GM21737 (cell line): ENCODE measurements at regions not wholly inside any gene's neighbourhood (a gene's known extent, or its start where the extent isn't known, plus 50 kb on each side); places are given as distances from the start of the nearest gene placed in this dataset.
A peak's percentile ranks its signal among the peaks of the same experiment; 100 is the strongest.
"Not testable (repeated sequence)": the region's sequence is repeated elsewhere in the genome, so short reads cannot be mapped to it uniquely, and the experiment has no call there.

ENCODE experiments used
- ATAC-seq: cut with Tn5 transposase; IDR thresholded peaks from one replicate; pipeline ENCODE4 v1.9.1; 2021; ENCODE audit warnings: mild to moderate bottlenecking, moderate library complexity; ENCODE audit not compliant: unreplicated experiment

GRCh38 chr1:193418745-193419058, 232.3 kb upstream of the B3GALT2 start:
- no peak for ATAC-seq

DNA sequence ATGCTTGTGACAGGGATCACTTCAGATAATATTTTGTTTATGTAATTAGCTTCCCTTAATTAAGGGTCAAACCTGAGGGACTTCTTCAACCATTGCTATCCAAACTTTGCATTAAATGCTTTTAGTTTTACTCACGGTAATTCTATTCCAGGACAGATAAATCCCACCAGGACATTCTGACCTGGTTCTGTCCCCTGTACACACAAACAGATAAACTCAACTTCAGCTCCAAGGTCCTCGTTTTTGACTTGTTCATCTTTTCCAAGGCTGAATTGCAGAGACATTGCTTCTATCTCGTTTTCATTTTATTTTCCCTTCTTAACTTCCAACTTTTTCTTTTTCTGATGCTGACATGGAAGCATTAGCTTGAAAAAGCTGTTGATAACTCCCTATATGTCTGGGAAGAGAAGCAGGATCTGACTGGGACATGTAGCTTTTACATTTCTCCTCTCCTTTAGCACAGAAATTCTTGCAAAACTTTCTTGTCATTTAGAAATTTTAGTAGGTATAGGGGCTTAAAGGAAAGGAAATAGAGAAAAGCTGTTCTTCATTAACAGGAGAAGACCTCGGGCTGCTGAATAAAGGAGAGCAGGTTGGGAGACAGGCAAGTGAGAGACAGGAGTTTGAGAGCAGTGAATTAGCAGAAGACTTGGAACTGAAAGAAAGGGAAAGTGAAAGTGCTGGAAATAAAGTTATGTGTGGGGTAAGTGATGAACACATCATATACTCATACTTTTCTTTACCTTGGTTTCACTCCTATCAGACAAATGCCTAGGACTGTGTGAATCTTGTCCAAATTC, 231.7 kb upstream of the B3GALT2 start:
- peak; percentile 69 for ATAC-seq

DNA sequence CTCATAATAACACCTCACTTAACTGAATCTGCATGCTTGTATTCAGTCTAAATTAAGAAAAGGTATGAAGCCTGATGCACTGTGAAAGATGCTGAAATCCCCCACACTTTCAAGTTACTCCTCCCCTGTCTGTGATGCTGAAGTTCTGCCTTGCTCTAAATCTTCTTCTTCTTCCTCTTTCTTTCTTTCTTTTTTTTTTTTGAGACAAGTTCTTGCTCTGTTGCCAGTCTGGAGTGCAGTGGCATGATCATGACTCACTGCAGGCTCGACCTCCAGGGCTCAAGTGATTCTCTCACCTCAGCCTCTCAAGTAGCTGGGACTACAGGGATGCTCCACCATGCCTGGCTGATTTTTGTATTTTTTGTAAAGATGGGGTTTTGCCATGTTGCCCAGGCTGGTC, 231.0 kb upstream of the B3GALT2 start:
- no peak for ATAC-seq

DNA sequence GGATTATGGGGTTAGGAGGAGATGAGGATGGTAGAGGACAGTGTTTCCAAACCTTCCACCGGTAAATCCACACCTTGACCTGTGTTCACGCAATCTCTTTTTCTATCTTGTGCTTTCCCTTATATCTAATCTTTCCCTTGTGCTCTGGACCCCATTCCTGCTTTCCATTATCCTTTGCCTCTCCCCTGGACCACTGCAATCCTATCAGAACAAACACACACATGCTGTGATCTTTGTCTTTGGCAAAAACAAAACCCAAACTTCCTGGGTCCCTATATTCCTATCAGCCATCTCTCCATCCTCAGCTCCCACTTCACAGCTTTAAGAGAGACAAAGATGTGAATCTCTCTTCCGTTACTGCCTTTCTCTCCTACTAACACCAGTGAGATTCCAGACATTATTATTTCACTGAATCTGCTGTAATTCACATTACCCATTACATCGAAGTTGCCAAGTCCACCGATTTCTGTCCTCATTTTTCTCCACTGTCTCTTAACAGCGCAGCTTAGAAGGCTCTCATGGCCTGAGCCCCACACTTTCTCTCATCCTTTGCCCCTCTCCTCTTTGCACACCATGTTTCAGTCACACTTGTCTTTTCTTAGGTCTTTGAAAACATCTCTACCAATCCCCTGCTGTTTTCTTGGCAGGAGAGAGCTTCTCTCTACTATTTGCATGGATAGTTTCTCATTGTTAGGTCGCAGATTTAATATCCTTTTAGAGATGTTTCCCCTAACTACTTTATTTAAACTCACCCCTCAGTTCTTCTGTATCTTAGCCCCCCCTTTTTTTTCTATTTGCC, 230.0 kb upstream of the B3GALT2 start:
- ATAC-seq = no peak

GRCh38 chr1:193415256-193415655, 228.8 kb upstream of the B3GALT2 start:
- ATAC-seq = no peak

GRCh38 chr1:193413376-193413775, 227.0 kb upstream of the B3GALT2 start:
- no peak for ATAC-seq

- ATAC-seq = no peak
These were observed 226.3 kb upstream of the B3GALT2 start for GRCh38 chr1:193412748-193413147.

GRCh38 chr1:193411714-193412113, 225.3 kb upstream of the B3GALT2 start:
- ATAC-seq = no peak

DNA sequence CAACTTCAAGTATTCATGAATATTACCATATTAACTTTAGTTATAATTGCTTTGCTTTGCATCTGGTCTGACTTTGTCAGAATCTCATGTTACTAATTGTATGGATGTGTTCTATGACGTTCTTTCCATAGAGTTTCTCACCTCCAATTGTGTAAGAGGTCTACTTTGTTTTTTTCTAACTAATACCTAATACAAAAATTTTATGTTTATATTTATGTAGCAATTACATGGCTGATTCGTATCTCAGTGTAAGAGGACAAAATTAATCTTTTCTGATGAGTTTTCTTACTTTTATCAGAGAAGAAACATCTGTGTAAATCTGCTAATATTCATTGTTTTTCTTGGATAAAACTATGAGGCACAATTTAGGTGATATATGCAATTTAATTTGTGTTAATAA, 224.8 kb upstream of the B3GALT2 start:
- no peak for ATAC-seq

- ATAC-seq = no peak
These were observed 222.4 kb upstream of the B3GALT2 start for GRCh38 chr1:193408782-193409293.

DNA sequence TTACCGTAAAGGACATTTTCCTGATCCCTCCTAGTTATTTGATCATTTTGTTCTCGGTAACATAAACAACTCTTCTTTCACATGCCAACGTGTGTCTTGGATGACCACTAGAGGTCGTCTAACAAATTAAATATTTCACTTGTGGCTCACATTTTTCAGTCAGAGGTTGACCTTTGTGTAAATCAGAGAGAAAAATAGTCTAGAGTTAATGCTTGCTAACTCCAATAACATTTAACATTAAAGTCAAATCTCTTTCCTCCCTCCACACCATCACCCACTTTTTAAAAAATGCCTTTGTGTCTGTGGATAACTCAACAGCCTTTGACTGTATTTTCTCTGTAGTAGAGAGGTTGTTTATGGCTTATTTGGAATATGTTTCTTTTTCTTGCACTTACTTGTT, 220.5 kb upstream of the B3GALT2 start:
- no peak for ATAC-seq

DNA sequence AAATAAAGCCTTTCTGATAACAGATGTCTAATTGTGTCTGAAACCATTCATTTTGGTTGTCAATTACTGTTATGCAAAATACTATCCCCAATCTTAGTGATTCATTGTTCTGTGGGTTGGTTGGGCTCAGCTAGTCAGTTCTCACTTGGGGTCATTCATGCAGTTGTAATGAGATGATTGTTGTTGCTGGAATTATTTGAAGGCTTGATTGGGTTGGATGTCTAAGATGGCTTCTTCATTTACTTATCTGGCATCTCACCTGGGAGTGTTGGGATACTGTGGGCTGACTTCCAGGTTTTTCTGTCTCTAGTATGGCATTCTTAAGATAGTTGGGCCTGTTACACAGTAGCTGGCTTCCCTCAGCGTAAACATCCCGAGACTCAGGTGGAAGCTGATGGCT, 217.8 kb upstream of the B3GALT2 start:
- ATAC-seq = no peak

DNA sequence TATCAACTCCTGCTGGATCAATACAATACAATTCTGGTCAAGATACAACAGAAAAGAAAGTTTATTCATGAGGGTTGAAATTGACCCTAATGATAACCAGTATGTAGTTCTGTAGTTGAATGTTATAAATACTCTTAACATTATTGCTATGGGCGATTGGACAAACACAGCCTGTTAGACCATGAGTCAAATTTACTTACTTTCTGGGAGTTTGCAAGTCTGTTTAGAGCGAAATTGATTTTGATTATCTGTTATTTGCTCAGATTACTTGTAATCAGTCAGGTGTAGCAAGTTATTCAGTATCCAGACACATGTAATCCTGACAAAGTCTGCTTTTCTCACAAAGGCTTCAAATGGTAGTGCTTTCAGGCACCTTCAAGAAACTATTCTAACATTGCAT, 216.6 kb upstream of the B3GALT2 start:
- no peak for ATAC-seq

DNA sequence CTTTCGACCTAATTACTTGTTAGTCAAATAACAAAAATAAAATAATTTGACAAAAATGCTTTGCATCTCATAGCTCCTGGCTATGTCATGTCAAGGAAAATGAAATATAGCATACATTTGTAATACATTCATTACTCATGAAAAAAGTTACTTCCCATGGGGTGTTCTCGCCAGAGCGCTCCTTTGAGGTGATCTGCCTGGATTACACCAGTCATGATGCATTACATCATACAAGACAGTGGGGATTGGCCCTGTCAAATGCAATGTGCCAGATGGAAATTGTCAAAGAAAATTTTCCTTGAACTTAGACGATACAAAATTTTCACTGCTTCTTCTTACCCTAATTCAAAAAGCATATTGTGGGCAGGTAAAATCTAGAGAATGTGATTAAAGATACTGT, 215.6 kb upstream of the B3GALT2 start:
- ATAC-seq = no peak

- no peak for ATAC-seq
These were observed 207.9 kb upstream of the B3GALT2 start for GRCh38 chr1:193394336-193394735.

- ATAC-seq = no peak
These were observed 206.3 kb upstream of the B3GALT2 start for GRCh38 chr1:193392686-193393085.

GRCh38 chr1:193388683-193389082, 202.3 kb upstream of the B3GALT2 start:
- no peak for ATAC-seq

DNA sequence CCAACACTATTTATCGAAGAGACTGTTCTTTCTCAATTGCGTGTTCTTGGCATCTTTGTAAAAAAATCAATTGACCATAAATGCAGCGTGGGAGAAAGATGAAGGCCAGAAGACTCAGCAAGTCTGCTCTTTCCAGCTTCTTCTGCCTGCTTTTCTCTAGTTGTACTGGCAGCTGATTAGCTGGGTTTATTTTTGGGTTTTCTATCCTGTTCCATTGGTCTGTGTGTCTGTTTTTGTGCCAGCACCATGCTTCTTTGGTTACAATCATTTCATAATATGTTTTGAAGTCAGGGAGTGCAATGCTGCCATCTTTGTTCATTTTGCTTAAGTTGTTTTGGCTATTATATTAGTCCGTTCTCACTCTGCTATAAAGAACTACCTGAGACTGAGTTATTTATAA, 201.8 kb upstream of the B3GALT2 start:
- no peak for ATAC-seq

GRCh38 chr1:193387406-193387805, 201.0 kb upstream of the B3GALT2 start:
- no peak for ATAC-seq

DNA sequence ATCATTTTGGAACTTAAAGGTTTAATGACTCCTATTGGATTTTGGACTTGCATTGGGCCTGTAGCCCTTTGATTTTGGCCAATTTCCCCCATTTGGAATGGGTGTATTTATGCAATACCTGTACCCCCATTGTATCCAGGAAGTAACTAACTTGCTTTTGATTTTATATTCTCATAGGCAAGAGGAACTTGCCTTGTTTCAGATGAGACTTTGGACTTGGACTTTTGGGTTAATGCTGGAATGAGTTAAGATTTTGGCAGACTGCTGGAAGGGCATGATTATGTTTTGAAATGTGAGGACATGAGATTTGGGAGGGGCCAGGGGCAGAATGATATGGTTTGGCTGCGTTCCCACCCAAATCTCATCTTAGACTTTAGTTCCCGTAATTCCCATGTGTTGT, 192.0 kb upstream of the B3GALT2 start:
- ATAC-seq = not testable (repeated sequence)

DNA sequence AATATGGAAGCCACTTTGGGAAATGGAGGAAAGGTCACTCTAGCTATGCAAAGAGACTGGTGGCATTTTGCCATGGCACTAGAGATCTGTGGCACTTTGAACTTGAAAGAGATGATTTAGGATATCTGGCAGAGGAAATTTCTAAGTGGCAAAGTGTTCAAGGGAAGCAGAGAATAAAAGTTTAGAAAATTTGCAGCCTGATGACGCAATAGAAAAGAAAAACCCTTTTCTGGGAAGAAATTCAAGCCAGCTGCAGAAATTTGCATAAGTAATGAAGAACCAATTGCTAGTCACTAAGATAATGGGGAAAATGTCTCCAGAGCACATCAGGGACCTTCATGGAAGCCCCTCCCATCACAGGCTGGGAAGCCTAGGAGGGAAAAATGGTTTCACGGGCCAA, 191.1 kb upstream of the B3GALT2 start:
- ATAC-seq = no peak

DNA sequence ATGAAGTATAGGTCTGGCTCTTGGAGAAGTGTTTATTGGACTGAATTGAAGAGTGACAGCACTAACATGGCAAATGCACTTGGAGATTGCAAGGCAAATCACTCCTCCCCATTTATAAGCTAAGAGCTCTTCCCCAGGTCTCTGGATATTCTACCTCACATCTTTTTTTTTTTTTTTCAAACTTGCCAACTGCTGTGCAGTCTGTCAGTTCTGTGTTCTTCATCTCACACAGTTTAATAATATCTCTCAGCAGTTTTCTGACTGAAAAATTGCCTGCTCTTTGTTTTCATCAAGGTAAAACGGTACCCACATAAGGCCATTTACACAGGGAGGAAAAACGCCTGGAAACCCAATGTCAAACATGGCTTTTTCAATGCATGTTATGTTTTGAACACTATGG, 186.1 kb upstream of the B3GALT2 start:
- no peak for ATAC-seq
